ENCODE measurements at regions not wholly inside any gene's neighbourhood (a gene's known extent, or its start where the extent isn't known, plus 50 kb on each side); places are given as distances from the start of the nearest gene placed in this dataset.

- H3K27ac ChIP-seq = no peak overlapping the region
- no peak for DNase-seq (ENCODE audit: low spot score)
Observed at GRCh38 chr18:29077344-29077743, 900.4 kb upstream of the CDH2 start.

GRCh38 chr18:29076645-29077044 is 899.7 kb upstream of the CDH2 start:
- H3K27ac ChIP-seq = no peak overlapping the region
- no peak for TF ChIP-seq CTCF (IDR thresholded peaks at IDR 0.05)
- no peak overlapping the region for H3K4me3 ChIP-seq
- DNase-seq (ENCODE audit: low spot score) = no peak

More at GRCh38 chr18:29077344-29077743, 900.4 kb upstream of the CDH2 start:
- no peak overlapping the region for H3K4me3 ChIP-seq
- no peak for TF ChIP-seq CTCF (IDR thresholded peaks at IDR 0.05)

GRCh38 chr18:29074147-29074546 is 897.2 kb upstream of the CDH2 start:
- Histone ChIP-seq H3K4me3 (no peak overlapping the region), H3K27ac (no peak overlapping the region)
- no peak for DNase-seq (ENCODE audit: low spot score)
- TF ChIP-seq CTCF (IDR thresholded peaks at IDR 0.05) = no peak

- Histone ChIP-seq H3K4me3 (no peak overlapping the region), H3K27ac (no peak overlapping the region)
- no peak for DNase-seq (ENCODE audit: low spot score)
- TF ChIP-seq CTCF (IDR thresholded peaks at IDR 0.05) = no peak
Observed at GRCh38 chr18:29071869-29072268, 894.9 kb upstream of the CDH2 start.

- DNase-seq (ENCODE audit: low spot score) = no peak
- TF ChIP-seq CTCF (IDR thresholded peaks at IDR 0.05) = no peak
- H3K4me3 ChIP-seq = no peak overlapping the region
- H3K27ac ChIP-seq = no peak overlapping the region
Observed at GRCh38 chr18:29063346-29063745, 886.4 kb upstream of the CDH2 start.

GRCh38 chr18:29062921-29063320 is 886.0 kb upstream of the CDH2 start:
- no peak for DNase-seq (ENCODE audit: low spot score)
- no peak for TF ChIP-seq CTCF (IDR thresholded peaks at IDR 0.05)
- no peak overlapping the region for H3K27ac ChIP-seq

GRCh38 chr18:29060349-29060748 is 883.4 kb upstream of the CDH2 start:
- no peak for DNase-seq (ENCODE audit: low spot score)
- TF ChIP-seq CTCF (IDR thresholded peaks at IDR 0.05) = no peak
- no peak overlapping the region for H3K4me3 ChIP-seq
- H3K27ac ChIP-seq = no peak overlapping the region

More at GRCh38 chr18:29062921-29063320, 886.0 kb upstream of the CDH2 start:
- H3K4me3 ChIP-seq = no peak overlapping the region
